Hematopoietic multipotent progenitor cell treated with erythropoietin and hydrocortisone succinate and interleukin-3 and kit ligand, for 8 days (in vitro differentiated cells): ENCODE measurements at regions not wholly inside any gene's neighbourhood (a gene's known extent, or its start where the extent isn't known, plus 50 kb on each side); places are given as distances from the start of the nearest gene placed in this dataset.
"Not testable (repeated sequence)": the region's sequence is repeated elsewhere in the genome, so short reads cannot be mapped to it uniquely, and the experiment has no call there.

ENCODE experiments used
- DNase-seq: peaks from one replicate; pipeline ENCODE4 v3.0.0-alpha.2; 2015

DNA sequence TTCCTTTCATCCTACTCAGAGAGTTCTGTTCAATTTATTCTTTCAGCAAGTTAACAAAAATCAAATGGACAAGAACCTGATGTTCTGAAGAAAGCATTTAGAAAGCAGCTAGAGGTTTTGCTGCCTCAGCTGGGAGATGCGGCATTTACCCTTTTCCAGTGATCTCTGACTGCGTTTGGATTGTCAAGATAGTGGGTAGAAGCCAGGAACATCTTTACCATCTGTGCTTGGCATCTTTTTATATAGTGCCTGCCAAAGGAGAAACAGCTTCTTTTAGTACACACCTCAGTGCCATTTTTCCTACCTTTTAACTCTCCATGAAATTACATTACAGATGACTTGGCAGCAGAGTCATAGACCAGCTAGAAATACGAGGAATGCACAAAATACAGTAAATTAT is 680.8 kb downstream of the SLITRK1 start:
- no peak for DNase-seq

DNA sequence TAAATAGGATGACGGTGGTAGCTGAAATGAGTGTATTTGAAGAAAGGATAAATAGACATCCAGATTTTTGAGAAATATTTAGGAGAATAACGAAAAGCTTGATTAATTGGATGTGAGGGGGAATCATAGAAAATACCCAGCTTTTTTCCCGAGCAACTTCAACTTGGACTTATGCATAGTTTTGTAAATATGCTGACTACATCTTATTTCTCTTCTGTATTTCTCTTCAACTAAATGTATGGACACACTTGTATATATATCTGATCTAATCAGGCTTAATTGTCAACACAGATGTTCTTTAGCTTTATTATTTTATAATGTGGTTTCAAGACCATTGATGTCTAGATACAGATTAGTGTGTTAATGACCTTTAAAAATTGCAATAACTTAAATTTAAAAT is 685.0 kb downstream of the SLITRK1 start:
- DNase-seq = no peak

DNA sequence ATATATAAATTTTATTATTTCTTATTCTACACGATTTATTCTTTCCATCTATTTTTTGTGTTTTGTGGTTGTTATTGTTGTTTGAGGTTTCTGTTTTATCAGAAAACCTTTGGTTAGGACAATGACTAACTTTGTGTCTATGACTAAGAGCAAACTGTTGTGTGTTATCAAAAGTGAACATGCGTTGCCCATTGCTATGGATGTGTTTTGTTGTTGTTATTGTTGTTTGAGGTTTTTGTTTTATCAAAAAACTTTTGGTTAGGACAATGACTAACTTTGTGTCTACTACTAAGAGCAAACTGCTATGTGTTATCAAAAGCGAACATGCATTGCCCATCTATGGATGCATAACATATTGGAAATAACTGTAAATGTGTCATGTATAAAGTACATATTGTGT is 692.3 kb downstream of the SLITRK1 start:
- DNase-seq = peak; percentile 14

DNA sequence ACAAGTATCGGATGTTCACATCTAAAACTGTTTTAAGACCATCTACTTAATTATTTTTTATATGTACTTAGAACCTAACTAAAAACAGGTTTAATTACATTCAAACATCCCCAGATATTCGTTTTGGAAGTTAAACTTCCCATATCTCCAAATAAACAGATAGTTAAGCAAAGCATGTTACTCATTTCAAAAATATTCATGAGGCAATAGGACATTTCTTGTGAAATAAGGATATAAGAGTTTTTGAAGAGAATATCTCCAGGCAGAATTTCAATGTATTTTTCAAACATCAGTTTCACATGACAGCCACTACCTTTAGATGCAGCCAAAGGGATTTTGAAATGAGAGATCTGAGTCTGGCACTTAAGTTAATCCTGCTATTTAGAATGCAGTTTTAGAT is 697.5 kb downstream of the SLITRK1 start:
- no peak for DNase-seq

DNA sequence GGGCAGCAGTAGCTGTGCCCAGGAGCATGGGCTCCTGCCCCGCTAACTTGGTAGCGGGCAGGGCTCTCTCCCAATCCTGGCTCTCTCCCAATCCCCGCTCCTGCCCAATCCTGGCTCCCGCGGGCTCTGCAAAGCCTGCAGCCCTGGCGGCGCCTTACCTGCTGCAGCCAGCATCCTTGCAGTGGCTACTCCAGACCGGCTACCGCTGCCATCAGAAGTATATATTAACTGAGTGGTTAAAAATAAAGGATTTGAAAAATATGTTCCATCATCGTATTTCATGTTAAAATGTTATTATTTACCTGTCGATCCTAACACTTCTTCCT is 698.2 kb downstream of the SLITRK1 start:
- no peak for DNase-seq

DNA sequence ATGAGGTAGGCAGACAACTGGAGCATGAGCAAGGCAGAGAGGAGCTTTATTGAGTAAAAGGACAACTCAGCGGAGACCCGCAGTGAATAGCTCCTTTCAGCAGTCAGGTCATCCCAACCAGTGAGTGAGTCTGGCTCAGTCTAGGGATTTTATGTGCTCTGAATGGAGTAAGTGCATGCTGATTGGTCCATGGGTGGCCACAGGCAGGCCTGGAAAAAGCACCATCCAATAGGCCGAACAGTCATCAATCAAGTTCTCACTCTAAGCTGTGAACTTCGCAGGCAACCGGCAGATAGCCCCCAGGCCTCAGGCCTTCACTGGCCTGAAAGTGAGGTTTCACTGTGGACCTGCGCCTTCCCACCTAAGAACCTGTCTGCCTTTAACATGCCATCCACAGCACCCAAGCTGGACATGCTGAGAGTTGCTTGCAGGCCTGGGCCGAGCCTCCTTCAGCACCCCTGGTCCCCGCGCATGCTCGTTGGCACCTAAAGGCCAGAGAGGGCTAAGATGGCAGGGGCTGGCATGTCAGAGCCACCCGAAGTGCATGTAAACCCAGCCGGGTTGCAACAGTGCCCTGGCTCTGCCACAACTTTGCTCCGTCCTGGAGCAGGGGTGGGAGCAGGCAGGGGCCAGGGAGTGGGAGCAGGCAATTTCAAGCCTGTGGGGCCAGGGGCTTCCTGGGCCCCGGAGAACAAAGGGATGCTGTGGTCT is 698.7 kb downstream of the SLITRK1 start:
- no peak for DNase-seq

DNA sequence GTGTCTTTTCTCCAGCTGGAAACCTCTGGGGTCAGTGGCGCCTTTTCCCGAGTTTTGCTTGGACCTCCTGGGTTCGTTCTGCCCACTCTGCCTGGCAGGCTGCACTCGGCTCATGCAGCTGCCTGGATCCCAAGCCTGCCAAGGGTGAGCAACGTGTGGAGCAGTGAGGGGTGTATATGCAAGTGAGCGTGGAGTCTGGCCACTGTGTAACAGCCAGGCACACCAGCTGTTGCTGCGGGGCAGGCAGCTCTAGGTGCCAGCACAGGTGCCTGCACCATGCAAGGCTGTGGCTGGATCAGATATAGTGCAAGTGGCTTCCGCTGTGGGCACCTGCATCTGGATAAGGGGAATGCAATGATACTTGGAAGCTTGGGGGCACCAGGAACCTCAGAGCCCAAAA is 699.4 kb downstream of the SLITRK1 start:
- DNase-seq = no peak

DNA sequence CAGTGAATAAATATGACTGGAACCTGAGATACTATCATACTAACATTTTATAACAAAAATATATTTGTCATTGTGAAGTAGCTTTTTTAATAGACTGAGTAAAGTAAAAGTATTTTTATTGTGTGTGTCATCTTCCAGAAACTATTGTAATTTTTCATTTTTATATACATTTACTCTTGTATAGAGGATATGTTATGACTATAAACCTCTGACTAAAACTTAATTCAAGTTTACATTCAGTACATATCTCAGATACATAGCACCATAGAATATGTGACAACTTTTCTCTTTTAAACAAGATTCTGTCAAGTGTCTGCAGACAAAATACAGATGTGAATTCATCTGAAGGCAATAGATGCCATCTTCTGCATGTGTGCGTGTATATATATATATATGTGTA is 704.3 kb downstream of the SLITRK1 start:
- no peak for DNase-seq

DNA sequence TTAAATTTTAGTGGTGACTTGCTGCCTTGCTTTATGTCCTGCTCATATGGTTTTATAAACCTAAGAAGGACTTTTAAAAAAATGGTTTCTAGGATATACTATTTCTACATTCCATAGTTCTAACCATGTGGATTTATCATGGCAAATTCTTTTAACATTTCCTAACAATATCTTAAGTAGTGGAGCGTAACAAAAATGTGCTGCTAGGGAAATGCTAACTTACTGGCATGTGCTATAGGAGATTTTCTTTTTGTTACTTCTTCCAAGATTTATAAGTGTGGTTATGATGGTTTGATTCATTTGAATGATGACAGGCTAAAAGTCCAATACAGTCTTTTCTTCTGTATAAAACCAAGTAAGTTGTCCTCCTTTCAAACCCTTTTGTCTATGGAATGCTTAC is 713.7 kb downstream of the SLITRK1 start:
- DNase-seq = no peak

DNA sequence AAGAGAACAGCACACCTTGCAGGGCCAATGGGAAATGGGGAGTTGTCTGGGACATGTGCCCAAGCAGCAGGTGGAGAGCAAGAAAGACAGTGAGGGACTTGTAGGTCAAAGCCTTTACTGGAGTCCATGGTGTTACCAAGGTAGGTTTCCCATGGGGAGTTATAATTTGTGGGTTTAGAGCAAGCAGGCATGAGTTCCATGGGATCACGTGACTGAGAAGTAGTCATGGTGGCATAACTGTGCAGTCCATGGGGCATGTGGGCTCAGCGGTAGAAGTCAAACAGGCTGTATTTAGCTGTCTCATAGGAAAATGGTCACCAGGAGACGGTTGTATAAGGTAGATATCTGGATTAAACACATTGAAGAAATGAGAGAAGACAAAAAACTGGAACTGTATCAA is 715.1 kb downstream of the SLITRK1 start:
- DNase-seq = no peak

DNA sequence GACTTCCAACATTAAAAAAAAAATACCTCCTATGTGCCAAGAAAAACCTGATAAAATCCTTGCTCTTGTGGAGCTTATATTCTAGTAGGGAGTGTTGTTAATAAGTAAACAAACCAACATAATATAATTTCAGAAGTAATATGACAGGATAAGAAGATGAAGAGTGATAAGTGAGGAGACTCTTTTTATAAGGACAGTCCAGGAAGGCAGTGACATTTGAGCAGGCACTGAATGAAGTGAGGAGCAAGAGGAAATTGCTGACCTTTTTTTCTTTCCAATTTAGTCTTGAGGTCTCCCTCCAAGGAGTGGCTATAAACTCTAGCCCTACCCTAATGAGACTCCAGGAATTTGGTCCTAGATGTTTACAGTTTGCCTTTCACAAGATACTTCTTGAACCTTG is 715.7 kb downstream of the SLITRK1 start:
- DNase-seq = no peak

DNA sequence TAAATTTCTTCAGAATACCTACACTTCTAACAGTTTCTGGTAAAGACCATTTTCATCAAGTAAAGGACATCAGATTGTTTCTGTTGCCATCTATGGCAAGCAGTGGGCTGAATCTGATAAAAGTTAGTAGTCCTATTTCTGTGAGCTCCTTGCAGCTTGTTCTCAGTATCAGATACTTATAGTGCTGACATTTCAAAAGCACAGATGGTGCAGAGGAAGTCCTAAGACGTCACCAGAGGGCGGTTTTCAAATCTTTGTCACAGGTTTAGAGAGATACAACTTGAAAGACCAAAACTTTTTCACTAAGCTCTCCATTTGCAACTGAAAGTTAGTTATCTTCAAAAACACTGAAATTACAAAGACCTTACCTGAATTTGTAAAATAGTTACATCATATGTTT is 719.8 kb downstream of the SLITRK1 start:
- DNase-seq = no peak

DNA sequence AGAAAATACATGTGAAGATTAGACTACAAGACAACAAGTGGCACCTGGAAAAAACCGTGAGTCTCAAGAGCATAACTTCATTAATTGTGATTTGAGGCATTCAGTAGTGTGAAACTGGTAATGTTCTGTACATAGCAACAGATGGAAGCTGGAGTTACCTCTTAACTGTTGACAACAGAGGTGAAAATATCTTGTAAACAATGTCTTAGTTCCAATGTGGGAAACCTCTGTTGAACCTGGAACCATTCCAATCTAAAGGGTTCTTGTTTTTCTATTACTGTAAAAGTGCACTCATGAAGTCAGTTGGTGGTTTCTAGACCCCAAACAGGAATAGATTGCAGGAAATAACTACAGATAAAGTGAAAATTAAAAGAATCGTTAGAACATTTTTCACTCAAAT is 728.4 kb downstream of the SLITRK1 start:
- DNase-seq = no peak

DNA sequence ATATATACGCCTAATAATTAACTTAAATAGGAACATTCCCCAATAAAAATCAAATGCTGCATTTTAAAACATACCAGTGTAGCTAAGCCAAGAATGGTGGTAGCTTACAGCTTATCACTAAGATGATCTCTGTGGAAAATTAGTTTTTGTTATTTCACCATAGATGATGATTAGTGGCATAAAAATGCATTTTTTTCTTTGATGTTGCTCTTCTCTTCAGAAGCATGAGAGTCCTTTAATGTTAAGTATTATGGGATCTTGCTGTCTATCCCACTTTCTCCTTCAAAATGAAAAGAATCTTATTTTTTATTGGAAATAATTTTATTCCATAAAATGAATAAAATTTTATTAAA is 731.0 kb downstream of the SLITRK1 start:
- DNase-seq = no peak

DNA sequence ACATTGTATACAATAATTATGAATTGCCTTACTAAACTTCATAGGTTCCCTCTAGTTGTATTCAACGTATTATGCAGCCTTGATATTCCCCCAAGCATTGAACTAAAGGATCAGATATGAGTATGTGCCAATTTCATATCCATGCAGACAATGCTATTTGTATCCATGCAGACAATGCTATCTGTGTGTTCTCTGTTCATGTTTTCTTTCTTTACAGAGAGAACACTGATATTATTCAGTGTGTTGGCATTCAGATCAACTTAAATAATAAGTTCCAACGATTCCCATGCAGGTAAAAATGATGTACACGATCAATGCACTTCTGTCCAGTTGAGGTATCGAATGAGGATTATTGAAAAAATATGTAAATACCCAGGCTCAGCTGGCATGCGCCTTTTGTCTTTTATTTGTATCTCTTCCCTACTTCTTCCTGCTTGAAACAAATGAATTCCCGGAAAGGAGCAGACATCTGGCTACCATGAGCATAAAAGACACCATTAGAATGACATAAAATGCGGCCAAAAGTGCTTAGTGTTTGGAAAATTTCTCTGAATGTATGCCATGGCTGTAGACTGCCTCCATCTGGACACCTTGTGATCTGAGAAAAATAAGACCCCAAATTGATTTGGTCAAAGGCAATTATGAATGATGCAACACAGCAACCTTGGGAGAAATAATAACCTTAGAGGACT is 731.5 kb downstream of the SLITRK1 start:
- no peak for DNase-seq

DNA sequence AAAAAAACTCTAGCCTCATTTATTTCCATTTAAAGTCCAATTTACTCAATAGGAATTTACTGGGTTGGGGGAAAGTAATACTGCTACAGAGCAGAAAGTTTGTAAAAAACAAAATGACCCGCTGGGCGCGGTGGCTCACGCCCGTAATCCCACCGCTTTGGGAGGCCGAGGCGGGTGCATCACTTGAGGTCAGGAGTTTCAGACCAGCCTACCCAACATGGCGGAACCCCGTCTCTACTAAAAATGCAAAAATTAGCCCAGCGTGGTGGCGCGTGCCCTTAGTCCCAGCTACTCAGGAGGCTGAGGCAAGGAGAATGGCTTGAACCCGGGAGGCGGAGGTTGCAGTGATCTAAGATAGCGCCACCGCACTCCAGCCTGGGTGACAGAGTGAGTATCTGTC is 745.6 kb downstream of the SLITRK1 start:
- no peak for DNase-seq

DNA sequence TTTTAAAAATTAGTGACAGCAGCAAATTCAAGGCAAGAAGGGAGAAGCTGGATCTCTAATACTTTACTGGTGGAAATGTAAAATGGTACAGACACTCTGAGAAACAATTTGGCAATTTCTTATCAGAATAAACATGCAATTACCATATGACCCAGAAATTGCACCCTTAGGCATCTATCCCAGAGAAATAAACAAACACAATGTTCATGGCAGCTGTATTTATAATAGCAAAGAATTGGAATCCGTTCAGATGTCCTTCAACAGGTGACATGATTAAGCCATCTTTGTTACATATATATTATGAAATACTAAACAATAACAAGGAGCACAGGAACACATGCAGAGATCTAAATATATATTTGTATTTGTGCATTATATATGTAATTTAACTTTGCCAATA is 756.5 kb downstream of the SLITRK1 start:
- no peak for DNase-seq

DNA sequence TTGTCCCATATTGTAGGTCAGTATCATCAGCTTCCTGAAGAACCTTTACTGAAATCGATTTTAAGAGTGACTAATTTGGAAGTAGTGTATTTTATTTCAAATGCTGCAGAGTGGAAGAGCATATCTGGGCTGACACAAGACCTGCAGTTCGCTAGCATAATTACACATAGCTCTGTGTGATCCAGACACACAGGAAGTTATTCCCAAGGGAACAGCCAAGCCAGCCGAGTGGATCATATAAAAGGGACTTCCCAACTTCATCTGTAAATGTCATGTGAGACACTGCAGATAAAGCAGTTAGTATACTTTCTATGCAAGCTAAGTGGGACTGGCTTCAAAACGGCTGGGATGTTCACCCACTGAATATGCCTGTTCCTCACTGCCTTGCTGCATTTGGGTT is 760.4 kb downstream of the SLITRK1 start:
- DNase-seq = no peak

DNA sequence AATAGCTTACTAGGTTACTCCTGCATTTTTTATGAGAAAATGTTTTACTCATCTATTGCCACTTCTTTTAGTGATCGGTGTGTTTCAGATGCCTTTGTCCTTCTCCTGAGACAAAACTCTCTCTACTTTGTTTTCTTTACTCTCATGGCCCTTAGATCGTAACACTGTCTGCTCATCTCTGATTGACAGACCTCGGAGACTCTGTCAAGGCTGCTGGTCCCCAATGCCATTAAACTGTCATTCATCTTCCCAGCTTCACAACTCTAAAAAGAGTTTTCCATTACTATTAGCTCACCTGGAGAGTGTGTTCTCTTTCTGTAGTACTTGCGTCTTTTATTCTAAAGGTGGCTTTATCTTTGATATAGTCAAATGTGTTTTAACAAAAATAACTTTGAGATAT is 765.2 kb downstream of the SLITRK1 start:
- DNase-seq = no peak

DNA sequence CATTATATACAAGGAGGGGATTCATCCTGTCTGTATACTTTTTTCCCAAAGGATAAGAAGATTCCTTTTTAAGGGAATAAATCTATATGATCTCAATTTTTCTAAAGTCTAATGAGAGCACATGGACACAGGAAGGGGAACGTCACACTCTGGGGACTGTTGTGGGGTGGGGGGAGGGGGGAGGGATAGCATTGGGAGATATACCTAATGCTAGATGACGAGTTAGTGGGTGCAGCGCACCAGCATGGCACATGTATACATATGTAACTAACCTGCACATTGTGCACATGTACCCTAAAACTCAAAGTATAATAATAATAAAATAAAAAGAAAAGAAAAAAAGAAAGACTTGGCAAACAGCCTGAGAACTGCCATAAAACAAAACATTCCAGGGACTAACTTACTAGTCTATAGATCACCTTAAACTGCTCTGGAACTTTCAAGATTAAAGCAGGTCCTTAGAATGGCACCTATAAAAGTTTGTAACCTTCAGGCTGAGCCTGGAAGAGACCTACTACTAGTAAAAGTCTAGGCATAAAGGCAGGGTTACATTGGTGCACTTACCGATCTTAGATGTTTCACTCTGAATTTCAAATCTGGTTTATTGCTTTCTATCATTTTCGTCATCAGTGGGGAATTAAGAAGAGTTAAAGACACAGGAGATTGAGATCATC is 780.6 kb downstream of the SLITRK1 start:
- not testable (repeated sequence) for DNase-seq

DNA sequence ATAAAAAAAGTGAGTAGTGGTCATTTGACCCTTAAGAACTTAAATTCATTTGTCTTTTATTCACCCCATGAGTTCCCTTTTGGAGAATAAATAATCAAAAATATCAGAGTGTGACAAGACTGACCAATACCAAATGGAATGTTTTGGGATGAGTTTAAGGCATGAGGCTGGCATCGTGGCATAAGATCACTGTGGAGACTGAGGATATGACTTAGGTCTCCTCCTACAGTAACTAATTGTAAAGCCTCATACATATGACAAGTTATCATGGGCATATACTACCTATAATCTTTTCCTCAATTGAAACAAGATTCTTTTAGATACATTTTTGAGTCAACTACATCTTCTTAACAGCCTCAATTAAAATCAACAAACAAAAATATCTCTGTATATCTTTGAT is 782.0 kb downstream of the SLITRK1 start:
- no peak for DNase-seq

DNA sequence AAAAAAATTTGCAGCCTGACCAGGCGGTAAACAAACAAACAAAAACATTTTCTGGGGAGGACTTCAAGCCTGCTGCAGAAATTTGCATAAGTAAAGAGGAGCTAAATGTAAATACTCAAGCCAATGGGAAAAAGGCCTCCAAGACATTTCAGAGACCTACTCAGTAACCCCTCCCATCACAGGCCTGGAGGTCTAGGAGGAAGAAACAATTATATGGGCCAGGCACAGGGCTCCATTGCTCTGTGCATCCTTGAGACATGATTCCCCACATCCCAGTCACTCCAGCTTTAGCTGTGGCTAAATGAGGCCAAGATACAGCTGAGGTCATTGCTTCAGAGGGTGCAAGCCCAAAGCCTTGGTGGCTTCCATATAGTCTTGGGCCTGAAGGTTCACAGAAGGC is 793.4 kb downstream of the SLITRK1 start:
- no peak for DNase-seq

DNA sequence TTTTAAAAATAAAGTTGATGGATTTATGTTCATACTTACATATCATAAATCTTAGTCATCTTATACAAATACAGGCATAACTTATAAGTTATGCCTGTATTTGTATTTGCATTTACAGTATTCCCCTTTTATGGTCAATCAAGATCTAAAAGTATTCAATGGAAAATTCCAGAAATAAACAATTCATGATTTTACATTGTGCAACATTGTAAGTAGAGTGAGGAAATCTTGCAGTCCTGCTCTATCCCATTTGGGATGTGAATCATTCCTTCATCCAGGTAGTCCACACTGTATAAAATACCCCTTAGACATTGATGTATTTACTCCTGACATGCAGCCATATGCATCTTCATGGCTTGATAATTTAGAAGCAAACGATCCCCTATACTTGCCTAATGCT is 795.3 kb downstream of the SLITRK1 start:
- DNase-seq = no peak

DNA sequence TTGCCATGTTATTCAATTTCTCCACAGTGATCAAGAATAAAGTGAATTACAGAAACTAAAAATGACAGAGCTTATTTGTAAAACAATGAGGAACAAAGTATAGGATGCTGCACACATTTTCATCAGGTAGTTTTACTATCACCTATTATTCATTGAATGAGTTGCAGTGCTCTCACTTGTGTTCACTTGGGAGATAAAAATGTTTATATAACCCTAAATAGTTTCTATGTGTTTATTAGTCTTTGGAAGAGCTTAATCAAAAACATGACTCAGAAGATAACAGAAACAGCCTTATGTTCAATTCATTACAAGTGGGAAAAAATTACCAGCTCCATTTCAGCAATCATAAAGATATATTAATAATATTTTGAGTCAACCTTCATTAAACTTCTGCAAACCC is 796.2 kb downstream of the SLITRK1 start:
- DNase-seq = no peak
